Suppressor macrophage treated with lipopolysaccharide for 1 hour (primary cell): ENCODE measurements at regions not wholly inside any gene's neighbourhood (a gene's known extent, or its start where the extent isn't known, plus 50 kb on each side); places are given as distances from the start of the nearest gene placed in this dataset.

Experiments used
- DNase-seq, 3 donors: peaks; one replicate each; pipeline ENCODE4 v3.0.0-alpha.2; 2020 to 2022

- no peak for DNase-seq
Measured at GRCh38 chr2:150769421-150769820, 282.0 kb upstream of the RND3 start.

- DNase-seq: no peak
Measured at GRCh38 chr2:150767991-150768746, 280.7 kb upstream of the RND3 start.

- DNase-seq: no peak
Measured at GRCh38 chr2:150762571-150762970, 275.1 kb upstream of the RND3 start.

GRCh38 chr2:150759531-150759930 lies 272.1 kb upstream of the RND3 start:
- no peak for DNase-seq

GRCh38 chr2:150759106-150759505 lies 271.6 kb upstream of the RND3 start:
- DNase-seq: no peak

- DNase-seq: no peak
Measured at GRCh38 chr2:150752229-150752628, 264.8 kb upstream of the RND3 start.

GRCh38 chr2:150750720-150751119 lies 263.3 kb upstream of the RND3 start:
- no peak for DNase-seq

GRCh38 chr2:150742094-150742493 lies 254.6 kb upstream of the RND3 start:
- DNase-seq: no peak

GRCh38 chr2:150735894-150736498 lies 248.5 kb upstream of the RND3 start:
- no peak for DNase-seq

- no peak for DNase-seq
Measured at GRCh38 chr2:150733051-150733618, 245.7 kb upstream of the RND3 start.

GRCh38 chr2:150732491-150732890 lies 245.0 kb upstream of the RND3 start:
- no peak for DNase-seq

GRCh38 chr2:150732064-150732463 lies 244.6 kb upstream of the RND3 start:
- no peak for DNase-seq

- no peak for DNase-seq
Measured at GRCh38 chr2:150729495-150729955, 242.1 kb upstream of the RND3 start.

- no peak for DNase-seq
Measured at GRCh38 chr2:150718280-150718679, 230.8 kb upstream of the RND3 start.

- DNase-seq: no peak
Measured at GRCh38 chr2:150716186-150716585, 228.7 kb upstream of the RND3 start.

GRCh38 chr2:150715501-150715900 lies 228.0 kb upstream of the RND3 start:
- no peak for DNase-seq

- DNase-seq: no peak
Measured at GRCh38 chr2:150710916-150711315, 223.4 kb upstream of the RND3 start.

- no peak for DNase-seq
Measured at GRCh38 chr2:150710041-150710440, 222.6 kb upstream of the RND3 start.

GRCh38 chr2:150706561-150706960 lies 219.1 kb upstream of the RND3 start:
- DNase-seq: no peak

- no peak for DNase-seq
Measured at GRCh38 chr2:150705767-150706166, 218.3 kb upstream of the RND3 start.

- DNase-seq: no peak
Measured at GRCh38 chr2:150705357-150705756, 217.9 kb upstream of the RND3 start.

GRCh38 chr2:150702791-150703190 lies 215.3 kb upstream of the RND3 start:
- DNase-seq: no peak

GRCh38 chr2:150700666-150701580 lies 213.5 kb upstream of the RND3 start:
- DNase-seq: no peak
